ENCODE measurements at regions not wholly inside any gene's neighbourhood (a gene's known extent, or its start where the extent isn't known, plus 50 kb on each side); places are given as distances from the start of the nearest gene placed in this dataset.

GRCh38 chr14:101074196-101075024 lies 170.9 kb upstream of the RTL1 start (continued):
- TF ChIP-seq, protein P1, sequence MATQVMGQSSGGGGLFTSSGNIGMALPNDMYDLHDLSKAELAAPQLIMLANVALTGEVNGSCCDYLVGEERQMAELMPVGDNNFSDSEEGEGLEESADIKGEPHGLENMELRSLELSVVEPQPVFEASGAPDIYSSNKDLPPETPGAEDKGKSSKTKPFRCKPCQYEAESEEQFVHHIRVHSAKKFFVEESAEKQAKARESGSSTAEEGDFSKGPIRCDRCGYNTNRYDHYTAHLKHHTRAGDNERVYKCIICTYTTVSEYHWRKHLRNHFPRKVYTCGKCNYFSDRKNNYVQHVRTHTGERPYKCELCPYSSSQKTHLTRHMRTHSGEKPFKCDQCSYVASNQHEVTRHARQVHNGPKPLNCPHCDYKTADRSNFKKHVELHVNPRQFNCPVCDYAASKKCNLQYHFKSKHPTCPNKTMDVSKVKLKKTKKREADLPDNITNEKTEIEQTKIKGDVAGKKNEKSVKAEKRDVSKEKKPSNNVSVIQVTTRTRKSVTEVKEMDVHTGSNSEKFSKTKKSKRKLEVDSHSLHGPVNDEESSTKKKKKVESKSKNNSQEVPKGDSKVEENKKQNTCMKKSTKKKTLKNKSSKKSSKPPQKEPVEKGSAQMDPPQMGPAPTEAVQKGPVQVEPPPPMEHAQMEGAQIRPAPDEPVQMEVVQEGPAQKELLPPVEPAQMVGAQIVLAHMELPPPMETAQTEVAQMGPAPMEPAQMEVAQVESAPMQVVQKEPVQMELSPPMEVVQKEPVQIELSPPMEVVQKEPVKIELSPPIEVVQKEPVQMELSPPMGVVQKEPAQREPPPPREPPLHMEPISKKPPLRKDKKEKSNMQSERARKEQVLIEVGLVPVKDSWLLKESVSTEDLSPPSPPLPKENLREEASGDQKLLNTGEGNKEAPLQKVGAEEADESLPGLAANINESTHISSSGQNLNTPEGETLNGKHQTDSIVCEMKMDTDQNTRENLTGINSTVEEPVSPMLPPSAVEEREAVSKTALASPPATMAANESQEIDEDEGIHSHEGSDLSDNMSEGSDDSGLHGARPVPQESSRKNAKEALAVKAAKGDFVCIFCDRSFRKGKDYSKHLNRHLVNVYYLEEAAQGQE (IDR thresholded peaks at IDR 0.05; ENCODE audit: unreplicated experiment), result no peak
- no peak for TF ChIP-seq CTCF (conservative IDR thresholded peaks at IDR 0.05; ENCODE audit: low read depth in 2 of 2)
- no peak for TF ChIP-seq CREB1 (CRISPR knock-in tag; IDR thresholded peaks at IDR 0.05; ENCODE audit: low read depth)
- TF ChIP-seq STAT1 (IDR thresholded peaks at IDR 0.05; ENCODE audit: unreplicated experiment), result no peak
- no peak for TF ChIP-seq ZNF114 (CRISPR knock-in tag; IDR thresholded peaks at IDR 0.05)
- no peak for TF ChIP-seq ZNF331 (CRISPR knock-in tag; IDR thresholded peaks at IDR 0.05; ENCODE audit: low read depth)
- TF ChIP-seq JUNB (IDR thresholded peaks at IDR 0.05; ENCODE audit: unreplicated experiment), result no peak

GRCh38 chr14:101075025-101075800 lies 171.7 kb upstream of the RTL1 start:
- Histone ChIP-seq H3K36me3 (ENCODE audit: insufficient read depth) (no peaks in the 10 kb centered on the region), H2AFZ (no peak overlapping the region), H3K79me2 (replicated peaks; ENCODE audit: insufficient read depth) (no peaks in the 10 kb centered on the region), H3K27ac (ENCODE audit: low read depth) (no peak overlapping the region), H3K4me3 (no peak overlapping the region), H3K9me2 (ENCODE audit: insufficient read depth) (no peaks in the 10 kb centered on the region), H3F3A (replicated peaks; ENCODE audit: low read depth) (no peaks in the 10 kb centered on the region), H3K4me2 (no peak overlapping the region), H3K4me1 (ENCODE audit: insufficient read depth) (peaks cover 30% of the 10 kb centered on the region), H3K27me3 (ENCODE audit: insufficient read depth) (peaks cover 8% of the 10 kb centered on the region), H4K20me1 (replicated peaks; ENCODE audit: insufficient read depth) (no peaks in the 10 kb centered on the region)
- ATAC-seq (no peak), DNase-seq (ENCODE audit: low spot score) (no peak)
- H3K9me3 Mint-ChIP-seq, result no peaks in the 10 kb centered on the region
- no peaks in the 10 kb centered on the region for H3K36me3 Mint-ChIP-seq (ENCODE audit: low read depth)
- H3K27ac Mint-ChIP-seq, result no peak overlapping the region
- H3K4me1 Mint-ChIP-seq, result peaks cover 39% of the 10 kb centered on the region
- H3K27me3 Mint-ChIP-seq (ENCODE audit: insufficient read depth, low read depth, poor library complexity), result peaks cover 29% of the 10 kb centered on the region
- no peak overlapping the region for H3K4me3 Mint-ChIP-seq
- TF ChIP-seq, protein P2, sequence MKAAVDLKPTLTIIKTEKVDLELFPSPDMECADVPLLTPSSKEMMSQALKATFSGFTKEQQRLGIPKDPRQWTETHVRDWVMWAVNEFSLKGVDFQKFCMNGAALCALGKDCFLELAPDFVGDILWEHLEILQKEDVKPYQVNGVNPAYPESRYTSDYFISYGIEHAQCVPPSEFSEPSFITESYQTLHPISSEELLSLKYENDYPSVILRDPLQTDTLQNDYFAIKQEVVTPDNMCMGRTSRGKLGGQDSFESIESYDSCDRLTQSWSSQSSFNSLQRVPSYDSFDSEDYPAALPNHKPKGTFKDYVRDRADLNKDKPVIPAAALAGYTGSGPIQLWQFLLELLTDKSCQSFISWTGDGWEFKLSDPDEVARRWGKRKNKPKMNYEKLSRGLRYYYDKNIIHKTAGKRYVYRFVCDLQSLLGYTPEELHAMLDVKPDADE (IDR thresholded peaks at IDR 0.05), result no peak
- TF ChIP-seq JUNB (IDR thresholded peaks at IDR 0.05; ENCODE audit: unreplicated experiment) (no peak), POLR2AphosphoS5 (IDR thresholded peaks at IDR 0.05; ENCODE audit: low read depth) (no peak), NANOG (IDR thresholded peaks at IDR 0.05; ENCODE audit: borderline replicate concordance) (no peak), STAT1 (IDR thresholded peaks at IDR 0.05; ENCODE audit: unreplicated experiment) (no peak), ZNF331 (CRISPR knock-in tag; IDR thresholded peaks at IDR 0.05; ENCODE audit: low read depth) (no peak), CTCF (conservative IDR thresholded peaks at IDR 0.05; ENCODE audit: low read depth in 2 of 2) (no peak), CREB1 (CRISPR knock-in tag; IDR thresholded peaks at IDR 0.05; ENCODE audit: low read depth) (no peak), EZH2phosphoT487 (IDR thresholded peaks at IDR 0.05; ENCODE audit: unreplicated experiment) (no peak), ZNF114 (CRISPR knock-in tag; IDR thresholded peaks at IDR 0.05) (no peak), EZH2 (IDR thresholded peaks at IDR 0.05; ENCODE audit: low read depth, unreplicated experiment) (no peak)
- TF ChIP-seq, protein P1 (IDR thresholded peaks at IDR 0.05; ENCODE audit: unreplicated experiment), result no peak
